RWPE2 (cell line): ENCODE measurements at regions not wholly inside any gene's neighbourhood (a gene's known extent, or its start where the extent isn't known, plus 50 kb on each side); places are given as distances from the start of the nearest gene placed in this dataset.

Source experiments
- ATAC-seq: fragments of 200-7000 bp; cut with Tn5 transposase; 3 replicates; pipeline ENCODE4 v1.9.1; 2021; ENCODE audit warnings: low read depth
- DNase-seq: peaks from one replicate; pipeline ENCODE4 v3.0.0-alpha.2; 2020; ENCODE audit warnings: low spot score
- H3K27ac ChIP-seq: fragments of 450-650 bp; 2 replicates; pipeline ENCODE4 v1.5.1; 2017; ENCODE audit warnings: mild to moderate bottlenecking; ENCODE audit not compliant: poor library complexity, severe bottlenecking
- H3K27me3 ChIP-seq: fragments of 250-450 bp; sonication (Bioruptor Pico); 2 replicates; pipeline ENCODE4 v1.5.1; 2021; ENCODE audit warnings: mild to moderate bottlenecking, moderate library complexity; ENCODE audit not compliant: insufficient read depth, poor library complexity, severe bottlenecking
- H3K36me3 ChIP-seq: fragments of 250-450 bp; sonication (Bioruptor Pico); 2 replicates; pipeline ENCODE4 v1.5.1; 2020; ENCODE audit warnings: low read depth, mild to moderate bottlenecking, moderate library complexity
- H3K4me1 ChIP-seq: fragments of 250-450 bp; sonication (Bioruptor Pico); 2 replicates; pipeline ENCODE4 v1.5.1; 2021; ENCODE audit warnings: mild to moderate bottlenecking, moderate library complexity; ENCODE audit not compliant: insufficient read depth, poor library complexity, severe bottlenecking
- H3K4me3 ChIP-seq: fragments of 250-450 bp; sonication (Bioruptor Pico); 2 replicates; pipeline ENCODE4 v1.5.1; 2021; ENCODE audit warnings: mild to moderate bottlenecking, moderate library complexity; ENCODE audit not compliant: severe bottlenecking
- H3K9me3 ChIP-seq: fragments of 250-450 bp; sonication (Bioruptor Pico); 2 replicates; pipeline ENCODE4 v1.5.1; 2021; ENCODE audit warnings: mild to moderate bottlenecking, moderate library complexity; ENCODE audit not compliant: severe bottlenecking
- TF ChIP-seq, protein P1 (sequence below): fragments of 450-650 bp; IDR thresholded peaks from one replicate; pipeline ENCODE4 v1.5.1; 2017; ENCODE audit warnings: mild to moderate bottlenecking, moderate library complexity; ENCODE audit not compliant: poor library complexity, severe bottlenecking

DNA sequence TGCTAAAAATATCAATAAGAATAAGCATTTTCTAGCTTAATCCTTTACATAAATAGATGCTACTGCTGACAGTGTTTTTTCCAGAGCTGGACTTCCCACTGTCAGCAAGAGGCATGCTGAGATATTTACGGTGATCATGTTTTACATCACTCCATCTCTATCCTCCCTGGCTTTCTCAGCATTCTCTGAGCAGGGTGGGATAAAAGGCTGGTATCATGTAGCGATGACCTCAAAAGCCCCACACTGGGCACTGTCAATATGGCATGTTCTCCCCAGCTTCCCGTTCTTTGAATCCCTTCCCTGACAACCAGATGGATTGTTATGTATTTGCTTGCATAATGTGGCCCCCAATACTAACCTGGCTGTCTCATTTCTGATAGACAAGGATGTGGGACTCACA is 83.2 kb upstream of the EPHA4 start:
- DNase-seq (no peak), ATAC-seq (no peak)
- Histone ChIP-seq H3K27ac (no peak overlapping the region), H3K4me1 (no peaks in the 10 kb centered on the region), H3K4me3 (no peak overlapping the region), H3K27me3 (no peaks in the 10 kb centered on the region), H3K9me3 (no peaks in the 10 kb centered on the region), H3K36me3 (no peaks in the 10 kb centered on the region)
- TF ChIP-seq, protein P1, sequence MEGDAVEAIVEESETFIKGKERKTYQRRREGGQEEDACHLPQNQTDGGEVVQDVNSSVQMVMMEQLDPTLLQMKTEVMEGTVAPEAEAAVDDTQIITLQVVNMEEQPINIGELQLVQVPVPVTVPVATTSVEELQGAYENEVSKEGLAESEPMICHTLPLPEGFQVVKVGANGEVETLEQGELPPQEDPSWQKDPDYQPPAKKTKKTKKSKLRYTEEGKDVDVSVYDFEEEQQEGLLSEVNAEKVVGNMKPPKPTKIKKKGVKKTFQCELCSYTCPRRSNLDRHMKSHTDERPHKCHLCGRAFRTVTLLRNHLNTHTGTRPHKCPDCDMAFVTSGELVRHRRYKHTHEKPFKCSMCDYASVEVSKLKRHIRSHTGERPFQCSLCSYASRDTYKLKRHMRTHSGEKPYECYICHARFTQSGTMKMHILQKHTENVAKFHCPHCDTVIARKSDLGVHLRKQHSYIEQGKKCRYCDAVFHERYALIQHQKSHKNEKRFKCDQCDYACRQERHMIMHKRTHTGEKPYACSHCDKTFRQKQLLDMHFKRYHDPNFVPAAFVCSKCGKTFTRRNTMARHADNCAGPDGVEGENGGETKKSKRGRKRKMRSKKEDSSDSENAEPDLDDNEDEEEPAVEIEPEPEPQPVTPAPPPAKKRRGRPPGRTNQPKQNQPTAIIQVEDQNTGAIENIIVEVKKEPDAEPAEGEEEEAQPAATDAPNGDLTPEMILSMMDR: no peak

DNA sequence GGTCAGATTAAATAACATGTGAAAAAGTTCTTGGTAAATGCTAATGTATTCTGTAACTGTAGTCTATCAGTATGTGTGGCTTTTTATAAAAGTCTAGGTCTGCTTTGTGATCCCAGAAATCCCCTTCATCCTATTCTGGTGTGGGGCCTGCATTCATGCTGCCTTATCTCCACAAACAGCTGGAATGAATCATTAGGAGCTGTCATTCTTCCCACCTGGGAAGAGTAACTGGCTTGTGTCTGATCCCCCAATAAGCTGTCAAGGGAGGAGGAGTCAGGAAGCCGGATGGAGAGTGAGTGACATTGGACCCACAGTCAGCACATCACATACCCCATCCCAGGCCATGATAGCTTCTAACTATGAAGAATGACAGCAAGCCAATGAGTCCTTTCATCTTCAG is 81.1 kb upstream of the EPHA4 start:
- no peaks in the 10 kb centered on the region for H3K9me3 ChIP-seq
- no peak overlapping the region for H3K27ac ChIP-seq
- H3K4me3 ChIP-seq: no peak overlapping the region
- TF ChIP-seq, protein P1: no peak
- DNase-seq: no peak
- H3K36me3 ChIP-seq: no peaks in the 10 kb centered on the region
- no peaks in the 10 kb centered on the region for H3K4me1 ChIP-seq
- no peak for ATAC-seq
- no peaks in the 10 kb centered on the region for H3K27me3 ChIP-seq

- TF ChIP-seq, protein P1: no peak
Measured at GRCh38 chr2:221649051-221649775, 77.1 kb upstream of the EPHA4 start.

GRCh38 chr2:221642447-221642846 is 70.3 kb upstream of the EPHA4 start:
- Histone ChIP-seq H3K27ac (no peak overlapping the region), H3K36me3 (no peaks in the 10 kb centered on the region), H3K9me3 (no peaks in the 10 kb centered on the region), H3K4me1 (no peaks in the 10 kb centered on the region), H3K4me3 (no peak overlapping the region), H3K27me3 (no peaks in the 10 kb centered on the region)
- ATAC-seq (no peak), DNase-seq (no peak)
- TF ChIP-seq, protein P1: no peak

More at GRCh38 chr2:221649051-221649775, 77.1 kb upstream of the EPHA4 start:
- no peaks in the 10 kb centered on the region for H3K4me1 ChIP-seq
- DNase-seq (no peak), ATAC-seq (no peak)
- no peaks in the 10 kb centered on the region for H3K9me3 ChIP-seq
- H3K36me3 ChIP-seq: no peaks in the 10 kb centered on the region
- no peak overlapping the region for H3K4me3 ChIP-seq
- no peak overlapping the region for H3K27ac ChIP-seq
- no peaks in the 10 kb centered on the region for H3K27me3 ChIP-seq

DNA sequence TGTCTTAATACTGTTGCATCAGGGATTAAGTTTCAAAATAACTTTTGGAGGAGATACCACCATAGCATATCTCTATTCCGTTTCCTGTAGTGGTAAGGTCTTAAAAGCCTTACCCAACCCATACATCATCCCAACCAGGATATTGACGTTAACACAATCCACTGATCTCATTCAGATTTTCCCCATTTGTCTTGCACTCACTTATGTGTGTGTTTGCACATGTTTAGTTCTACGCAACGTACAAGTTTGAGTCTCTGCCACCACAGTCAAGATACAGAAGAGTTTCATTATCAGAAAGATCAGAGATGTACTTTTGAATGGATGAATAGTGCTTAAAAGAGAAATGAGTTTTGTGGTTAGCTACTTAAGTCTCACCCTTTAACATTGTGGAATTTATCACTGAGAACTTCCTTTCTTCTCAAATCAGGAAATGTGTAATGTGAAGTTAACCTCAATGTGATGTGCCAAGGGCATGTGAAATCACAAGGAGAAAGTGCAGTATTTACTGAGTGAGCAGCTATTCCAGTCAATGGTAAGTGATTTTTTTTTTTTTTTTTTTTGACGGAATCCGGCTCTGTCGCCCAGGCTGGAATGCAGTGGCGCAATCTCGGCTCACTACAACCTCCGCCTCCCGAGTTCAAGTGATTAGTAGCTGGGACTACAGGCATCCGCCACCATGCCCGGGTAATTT is 69.2 kb upstream of the EPHA4 start:
- Histone ChIP-seq H3K27ac (no peak overlapping the region), H3K4me3 (no peak overlapping the region), H3K4me1 (no peaks in the 10 kb centered on the region), H3K36me3 (no peaks in the 10 kb centered on the region), H3K27me3 (no peaks in the 10 kb centered on the region), H3K9me3 (no peaks in the 10 kb centered on the region)
- DNase-seq (no peak), ATAC-seq (no peak)
- TF ChIP-seq, protein P1: no peak
